OCI-LY7 (cell line): ENCODE measurements at regions not wholly inside any gene's neighbourhood (a gene's known extent, or its start where the extent isn't known, plus 50 kb on each side); places are given as distances from the start of the nearest gene placed in this dataset.

Experiments used
- BruUV-seq: library from RNA; stranded (reverse); fragments of 400-500 nt; replicated peaks from 2 replicates; lab custom pipeline; 2021; lab: Mats Ljungman, UMichigan
- CTCF ChIA-PET: fragments of 300-600 bp; sonication (Branson Sonifier 250); formaldehyde crosslinking; loops from one replicate; lab custom pipeline; 2022; ENCODE audit warnings: antibody characterized with exemption; ENCODE audit not compliant: unreplicated experiment; lab: Charles Lee
- POLR2A ChIA-PET: fragments of 300-600 bp; sonication (Branson Sonifier 250); formaldehyde crosslinking; loops from one replicate; lab custom pipeline; 2022; ENCODE audit warnings: antibody characterized with exemption; lab: Charles Lee
- DNase-seq: peaks from one replicate; pipeline ENCODE4 v3.0.0-alpha.2; 2015; ENCODE audit warnings: low spot score
- H2AFZ ChIP-seq: fragments of 200-600 bp; sonication (generic), shearing (Covaris generic); 2 replicates; pipeline ENCODE4 v1.6.1; 2014; ENCODE audit warnings: mild to moderate bottlenecking, antibody characterized with exemption, low read length, moderate library complexity
- H3K27ac ChIP-seq: fragments of 200-600 bp; sonication (generic); 2 replicates; pipeline ENCODE4 v1.5.1; 2014; ENCODE audit warnings: mixed run types, low read depth, mild to moderate bottlenecking, moderate library complexity, low read length, inconsistent platforms; ENCODE audit not compliant: poor library complexity, severe bottlenecking
- H3K36me3 ChIP-seq: fragments of 200-600 bp; sonication (generic); 2 replicates; pipeline ENCODE4 v1.6.1; 2014; ENCODE audit warnings: mild to moderate bottlenecking, antibody characterized with exemption, low read length, moderate library complexity, mixed read lengths; ENCODE audit not compliant: insufficient read depth
- H3K4me1 ChIP-seq: fragments of 200-600 bp; sonication (generic); 2 replicates; pipeline ENCODE4 v1.5.1; 2014; ENCODE audit warnings: mild to moderate bottlenecking, low read length; ENCODE audit not compliant: insufficient read depth, poor library complexity, severe bottlenecking
- H3K4me2 ChIP-seq: fragments of 200-600 bp; sonication (generic); 2 replicates; pipeline ENCODE4 v1.6.1; 2014; ENCODE audit warnings: mild to moderate bottlenecking, low read length
- H3K4me3 ChIP-seq: fragments of 200-600 bp; sonication (generic); 2 replicates; pipeline ENCODE4 v1.5.1; 2014; ENCODE audit warnings: mild to moderate bottlenecking, low read depth, low read length; ENCODE audit not compliant: poor library complexity, severe bottlenecking
- H3K79me2 ChIP-seq: fragments of 200-600 bp; sonication (generic); 2 replicates; pipeline ENCODE4 v1.6.1; 2016; ENCODE audit warnings: low read depth, mild to moderate bottlenecking, low read length, moderate library complexity, mixed read lengths; ENCODE audit not compliant: insufficient read depth
- H3K9me2 ChIP-seq: fragments of 200-600 bp; sonication (generic); 2 replicates; pipeline ENCODE4 v1.6.1; 2016; ENCODE audit warnings: mild to moderate bottlenecking, low read length, mixed read lengths; ENCODE audit not compliant: insufficient read depth
- H3K9me3 ChIP-seq: fragments of 200-600 bp; sonication (generic); 2 replicates; pipeline ENCODE4 v1.6.1; 2014; ENCODE audit warnings: mild to moderate bottlenecking, mixed run types, low read length, mixed read lengths
- H4K20me1 ChIP-seq: fragments of 200-600 bp; sonication (generic); 2 replicates; pipeline ENCODE4 v1.6.1; 2014; ENCODE audit warnings: mild to moderate bottlenecking, antibody characterized with exemption, low read length, moderate library complexity, mixed read lengths; ENCODE audit not compliant: insufficient read depth
- CTCF ChIP-seq: fragments of 200-600 bp; sonication (generic); conservative IDR thresholded peaks from 2 replicates; pipeline ENCODE4 v1.5.1; 2014; ENCODE audit warnings: mild to moderate bottlenecking, antibody characterized with exemption, low read length, moderate library complexity, mixed read lengths
- EZH2phosphoT487 ChIP-seq: fragments of 200-600 bp; sonication (generic); IDR thresholded peaks from 2 replicates; pipeline ENCODE4 v1.6.1; 2018; ENCODE audit warnings: low read depth, borderline replicate concordance, mild to moderate bottlenecking, mixed run types, antibody characterized with exemption, low read length, moderate library complexity, mixed read lengths
- intact Hi-C: fragments of 100-400 bp; cut with micrococcal nuclease; formaldehyde crosslinking; loops from one replicate; pipeline ENCODE4 v1.10.0; 2022; ENCODE audit not compliant: unreplicated experiment

- Histone ChIP-seq H3K9me3 (no peaks in the 10 kb centered on the region), H3K4me1 (no peaks in the 10 kb centered on the region), H3K4me3 (no peak overlapping the region), H3K4me2 (no peak overlapping the region), H2AFZ (no peak overlapping the region), H3K79me2 (no peaks in the 10 kb centered on the region), H4K20me1 (no peaks in the 10 kb centered on the region), H3K36me3 (no peaks in the 10 kb centered on the region), H3K9me2 (no peaks in the 10 kb centered on the region), H3K27ac (no peak overlapping the region)
- no TSS peak for BruUV-seq
- ChIA-PET POLR2A (no interaction called here), CTCF (no interaction called here)
- TF ChIP-seq EZH2phosphoT487: no peak
- TF ChIP-seq CTCF: no peak
- DNase-seq: no peak
- intact Hi-C loops: no loop called here
Observed at GRCh38 chr4:136847881-136848621, 684.2 kb downstream of the PCDH18 start.

- Histone ChIP-seq H3K4me1 (no peaks in the 10 kb centered on the region), H3K4me3 (no peak overlapping the region), H3K4me2 (no peak overlapping the region), H3K79me2 (no peaks in the 10 kb centered on the region), H3K9me2 (no peaks in the 10 kb centered on the region), H3K9me3 (no peaks in the 10 kb centered on the region), H2AFZ (no peak overlapping the region), H3K36me3 (no peaks in the 10 kb centered on the region), H4K20me1 (no peaks in the 10 kb centered on the region), H3K27ac (no peak overlapping the region)
- TF ChIP-seq EZH2phosphoT487 (no peak), CTCF (no peak)
- no peak for DNase-seq
- POLR2A ChIA-PET: no interaction called here
- intact Hi-C loops: no loop called here
- CTCF ChIA-PET: no interaction called here
- BruUV-seq: no TSS peak
Observed at GRCh38 chr4:136841526-136841925, 690.8 kb downstream of the PCDH18 start.

DNA sequence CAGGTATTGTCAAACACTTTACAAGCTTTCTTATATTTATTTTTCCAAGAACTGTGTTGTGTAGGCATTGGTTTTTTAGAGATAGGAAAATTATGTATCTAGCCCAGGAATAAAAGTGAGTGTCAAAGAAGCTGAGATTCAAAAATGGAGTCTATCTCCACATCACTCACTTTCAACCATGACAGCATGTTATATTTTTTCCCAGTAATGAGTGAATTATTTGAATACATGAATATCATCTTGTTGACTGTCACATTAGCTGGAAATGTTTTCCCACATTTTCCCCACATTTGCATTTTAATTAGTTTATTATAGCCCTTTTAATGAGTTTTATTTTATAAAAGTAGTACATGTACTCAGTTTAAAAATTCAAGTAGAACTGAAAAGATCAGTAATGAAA, 693.7 kb downstream of the PCDH18 start:
- no peak overlapping the region for H3K27ac ChIP-seq
- intact Hi-C loops: no loop called here
- POLR2A ChIA-PET: interaction anchor here (0.6 to 1.0 kb wide), 2 partner anchors 35 to 176 kb away, joined by 3 read pairs; no protein-coding TSS in a partner anchor
- H3K9me3 ChIP-seq: no peaks in the 10 kb centered on the region
- no peaks in the 10 kb centered on the region for H3K4me1 ChIP-seq
- H3K36me3 ChIP-seq: no peaks in the 10 kb centered on the region
- H4K20me1 ChIP-seq: no peaks in the 10 kb centered on the region
- H3K79me2 ChIP-seq: no peaks in the 10 kb centered on the region
- BruUV-seq: no TSS peak
- no peak overlapping the region for H2AFZ ChIP-seq
- no peaks in the 10 kb centered on the region for H3K9me2 ChIP-seq
- TF ChIP-seq CTCF (no peak), EZH2phosphoT487 (no peak)
- no peak overlapping the region for H3K4me2 ChIP-seq
- CTCF ChIA-PET: no interaction called here
- no peak overlapping the region for H3K4me3 ChIP-seq
- DNase-seq: no peak
